ENCODE measurements at regions not wholly inside any gene's neighbourhood (a gene's known extent, or its start where the extent isn't known, plus 50 kb on each side); places are given as distances from the start of the nearest gene placed in this dataset.

GRCh38 chr4:18641334-18641733, 619.8 kb upstream of the LCORL start:
- no peak for TF ChIP-seq POLR2A (IDR thresholded peaks at IDR 0.05)
- TF ChIP-seq, protein P1, sequence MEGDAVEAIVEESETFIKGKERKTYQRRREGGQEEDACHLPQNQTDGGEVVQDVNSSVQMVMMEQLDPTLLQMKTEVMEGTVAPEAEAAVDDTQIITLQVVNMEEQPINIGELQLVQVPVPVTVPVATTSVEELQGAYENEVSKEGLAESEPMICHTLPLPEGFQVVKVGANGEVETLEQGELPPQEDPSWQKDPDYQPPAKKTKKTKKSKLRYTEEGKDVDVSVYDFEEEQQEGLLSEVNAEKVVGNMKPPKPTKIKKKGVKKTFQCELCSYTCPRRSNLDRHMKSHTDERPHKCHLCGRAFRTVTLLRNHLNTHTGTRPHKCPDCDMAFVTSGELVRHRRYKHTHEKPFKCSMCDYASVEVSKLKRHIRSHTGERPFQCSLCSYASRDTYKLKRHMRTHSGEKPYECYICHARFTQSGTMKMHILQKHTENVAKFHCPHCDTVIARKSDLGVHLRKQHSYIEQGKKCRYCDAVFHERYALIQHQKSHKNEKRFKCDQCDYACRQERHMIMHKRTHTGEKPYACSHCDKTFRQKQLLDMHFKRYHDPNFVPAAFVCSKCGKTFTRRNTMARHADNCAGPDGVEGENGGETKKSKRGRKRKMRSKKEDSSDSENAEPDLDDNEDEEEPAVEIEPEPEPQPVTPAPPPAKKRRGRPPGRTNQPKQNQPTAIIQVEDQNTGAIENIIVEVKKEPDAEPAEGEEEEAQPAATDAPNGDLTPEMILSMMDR (IDR thresholded peaks at IDR 0.05) = no peak
